Chondrocyte (in vitro differentiated cells): ENCODE measurements at regions not wholly inside any gene's neighbourhood (a gene's known extent, or its start where the extent isn't known, plus 50 kb on each side); places are given as distances from the start of the nearest gene placed in this dataset.

Source experiments
- DNase-seq: peaks from one replicate; pipeline ENCODE4 v3.0.0; 2021; ENCODE audit warnings: mixed read lengths, low spot score
- H3K27ac Mint-ChIP-seq: one replicate; pipeline ENCODE4 v1.8.0; 2021; ENCODE audit warnings: mild to moderate bottlenecking, moderate library complexity, mixed read lengths; ENCODE audit not compliant: unreplicated experiment
- H3K27me3 Mint-ChIP-seq: 2 replicates; pipeline ENCODE4 v1.8.0; 2021; ENCODE audit warnings: low read depth, mixed read lengths
- H3K36me3 Mint-ChIP-seq: 2 replicates; pipeline ENCODE4 v1.8.0; 2021; ENCODE audit warnings: low read depth, mixed read lengths
- H3K4me1 Mint-ChIP-seq: 2 replicates; pipeline ENCODE4 v1.8.0; 2021; ENCODE audit warnings: low read depth, mild to moderate bottlenecking, mixed read lengths
- H3K4me3 Mint-ChIP-seq: one replicate; pipeline ENCODE4 v1.8.0; 2021; ENCODE audit warnings: mild to moderate bottlenecking, moderate library complexity, mixed read lengths; ENCODE audit not compliant: unreplicated experiment
- H3K9me3 Mint-ChIP-seq: 2 replicates; pipeline ENCODE4 v1.8.0; 2021; ENCODE audit warnings: low read depth, mixed read lengths
- CTCF ChIP-seq: fragments of 200-600 bp; sonication (generic); IDR thresholded peaks from 2 replicates; pipeline ENCODE4 v1.5.0; 2021; ENCODE audit warnings: antibody characterized with exemption, mild to moderate bottlenecking, moderate library complexity

GRCh38 chrX:39856472-39857121, 241.2 kb downstream of the BCOR start:
- peaks cover 12% of the 10 kb centered on the region for H3K9me3 Mint-ChIP-seq
- TF ChIP-seq CTCF: no peak
- no peak overlapping the region for H3K4me3 Mint-ChIP-seq
- H3K36me3 Mint-ChIP-seq: no peaks in the 10 kb centered on the region
- H3K27ac Mint-ChIP-seq: no peak overlapping the region
- no peaks in the 10 kb centered on the region for H3K27me3 Mint-ChIP-seq
- DNase-seq: no peak
- peaks cover 31% of the 10 kb centered on the region for H3K4me1 Mint-ChIP-seq

DNA sequence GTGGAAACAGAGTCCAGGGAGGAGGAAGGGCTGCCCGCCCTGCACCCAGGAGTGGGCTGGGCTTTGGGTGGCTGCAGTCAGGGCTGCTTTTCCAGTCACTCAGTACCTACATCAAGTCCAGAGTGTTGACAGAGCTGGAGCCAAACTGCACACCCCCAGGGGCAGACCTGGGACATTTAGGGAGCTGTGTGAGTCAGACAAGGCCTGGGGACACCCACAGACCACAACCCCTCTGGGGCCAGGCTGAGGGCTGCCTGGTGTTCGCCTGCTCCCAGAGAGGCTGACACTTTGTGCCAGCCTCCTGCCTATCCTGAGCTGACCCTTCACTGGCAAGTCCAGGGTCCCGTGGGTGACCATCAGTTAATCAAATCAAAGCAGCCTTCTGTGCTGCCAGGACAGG, 240.0 kb downstream of the BCOR start:
- no peaks in the 10 kb centered on the region for H3K27me3 Mint-ChIP-seq
- no peaks in the 10 kb centered on the region for H3K36me3 Mint-ChIP-seq
- H3K4me1 Mint-ChIP-seq: peaks cover 31% of the 10 kb centered on the region
- no peak overlapping the region for H3K27ac Mint-ChIP-seq
- H3K9me3 Mint-ChIP-seq: peaks cover 11% of the 10 kb centered on the region
- TF ChIP-seq CTCF: no peak
- H3K4me3 Mint-ChIP-seq: no peak overlapping the region
- no peak for DNase-seq

GRCh38 chrX:39859991-39860861, 237.5 kb downstream of the BCOR start:
- Mint-ChIP-seq H3K27ac (no peak overlapping the region), H3K4me3 (no peak overlapping the region), H3K9me3 (peaks cover 12% of the 10 kb centered on the region), H3K36me3 (no peaks in the 10 kb centered on the region), H3K27me3 (no peaks in the 10 kb centered on the region), H3K4me1 (peaks cover 20% of the 10 kb centered on the region)
- DNase-seq: no peak
- no peak for TF ChIP-seq CTCF

DNA sequence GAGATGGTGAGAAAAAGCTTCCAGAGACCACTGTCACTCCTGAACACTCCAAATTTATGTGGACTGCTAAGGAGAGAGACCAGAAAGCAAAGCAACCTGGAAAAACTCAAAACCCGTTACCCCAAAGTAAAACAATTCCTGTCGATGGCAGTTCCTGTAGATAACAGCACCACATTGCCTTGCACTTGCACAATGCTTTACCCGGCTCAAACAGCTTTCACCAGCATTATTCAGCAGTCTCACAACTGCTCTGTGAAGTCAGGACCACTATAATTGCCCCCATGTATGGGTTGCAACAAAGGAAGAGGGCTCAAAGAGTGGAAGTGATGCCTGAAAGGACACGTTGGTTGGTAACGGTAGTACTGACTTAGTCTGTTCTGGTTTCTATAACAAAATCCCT, 234.8 kb downstream of the BCOR start:
- peaks cover 15% of the 10 kb centered on the region for H3K4me1 Mint-ChIP-seq
- peaks cover 5% of the 10 kb centered on the region for H3K9me3 Mint-ChIP-seq
- DNase-seq: no peak
- no peak overlapping the region for H3K27ac Mint-ChIP-seq
- no peaks in the 10 kb centered on the region for H3K36me3 Mint-ChIP-seq
- H3K27me3 Mint-ChIP-seq: no peaks in the 10 kb centered on the region
- no peak for TF ChIP-seq CTCF
- no peak overlapping the region for H3K4me3 Mint-ChIP-seq

GRCh38 chrX:39866229-39866628, 231.5 kb downstream of the BCOR start:
- H3K27ac Mint-ChIP-seq: no peak overlapping the region
- no peaks in the 10 kb centered on the region for H3K27me3 Mint-ChIP-seq
- TF ChIP-seq CTCF: no peak
- no peaks in the 10 kb centered on the region for H3K36me3 Mint-ChIP-seq
- peaks cover 10% of the 10 kb centered on the region for H3K4me1 Mint-ChIP-seq
- DNase-seq: no peak
- H3K9me3 Mint-ChIP-seq: peaks cover 7% of the 10 kb centered on the region
- H3K4me3 Mint-ChIP-seq: no peak overlapping the region
